ENCODE measurements at regions not wholly inside any gene's neighbourhood (a gene's known extent, or its start where the extent isn't known, plus 50 kb on each side); places are given as distances from the start of the nearest gene placed in this dataset.

GRCh38 chr5:171680485-171680884 lies 105.1 kb upstream of the SMIM23 start:
- H3K4me1 ChIP-seq (ENCODE audit: control insufficient read depth, insufficient read depth, low read length), result no peaks in the 10 kb centered on the region
- H3K4ac ChIP-seq (ENCODE audit: low read depth, low read length), result no peak overlapping the region
- no peak overlapping the region for H2BK15ac ChIP-seq (ENCODE audit: low read depth, low read length)
- BruUV-seq (replicated peaks), result no TSS peak
- H3K9me3 ChIP-seq (ENCODE audit: control insufficient read depth, insufficient read depth, low read length), result no peaks in the 10 kb centered on the region
- H4K8ac ChIP-seq (ENCODE audit: low read depth in 2 of 2, low read length in 2 of 2), result no peak overlapping the region
- no peaks in the 10 kb centered on the region for H3K36me3 ChIP-seq (ENCODE audit: control insufficient read depth, insufficient read depth, low read length)
- no peak overlapping the region for H2AK5ac ChIP-seq (ENCODE audit: low read depth, low read length)
- H3K27me3 ChIP-seq (ENCODE audit: control insufficient read depth, insufficient read depth, low read length), result peaks cover 37% of the 10 kb centered on the region
- H2AK9ac ChIP-seq (replicated peaks; ENCODE audit: low read depth, low read length, poor library complexity), result no peak overlapping the region
- no peaks in the 10 kb centered on the region for H4K20me1 ChIP-seq (ENCODE audit: insufficient read depth, low read length)
- no peak overlapping the region for H2BK20ac ChIP-seq (ENCODE audit: low read depth, low read length)
- no peak overlapping the region for H4K5ac ChIP-seq (ENCODE audit: low read depth, low read length)
- no peaks in the 10 kb centered on the region for H3K79me1 ChIP-seq (ENCODE audit: low read depth in 1 of 2, low read length in 2 of 2)
- POLR2A ChIA-PET (ENCODE audit: unreplicated experiment), result interaction anchor here (0.6 kb wide), 1 partner anchor 155 kb away, joined by 4 read pairs; no protein-coding TSS in a partner anchor
- no peaks in the 10 kb centered on the region for H3K9me1 ChIP-seq (ENCODE audit: insufficient read depth, low read length)
- H3K23ac ChIP-seq (ENCODE audit: low read depth, low read length), result no peak overlapping the region
- no peak for DNase-seq
- H4K91ac ChIP-seq (ENCODE audit: insufficient read depth, low read depth, low read length), result no peak overlapping the region
- WGBS, 2 experiments (ENCODE audit: extremely low coverage in 2 of 2, insufficient read length in 1 of 2), result no CpG with 5 or more reads among the region's 6 CpGs
- H2BK5ac ChIP-seq (ENCODE audit: low read depth, low read length, poor library complexity, severe bottlenecking), result no peak overlapping the region
- dilution Hi-C loops (cut with HindIII; ENCODE audit: low sequenced_read_pairs, unreplicated experiment) (no loop called here), intact Hi-C loops (cut with micrococcal nuclease) (no loop called here), in situ Hi-C loops (cut with MboI; ENCODE audit: low sequenced_read_pairs) (no loop called here)
- no peak for ATAC-seq (ENCODE audit: low read depth)
- H2AFZ ChIP-seq (replicated peaks; ENCODE audit: low read length, poor library complexity), result no peak overlapping the region
- no peak overlapping the region for H2BK120ac ChIP-seq (ENCODE audit: low read depth, low read length)
- H3K27ac ChIP-seq (ENCODE audit: insufficient read depth, low read length), result no peak overlapping the region
- H3K18ac ChIP-seq (ENCODE audit: low read depth, low read length), result no peak overlapping the region
- H3K56ac ChIP-seq (ENCODE audit: extremely low read depth, insufficient read depth, low read length), result no peak overlapping the region
- H3K14ac ChIP-seq (replicated peaks; ENCODE audit: low read depth, low read length), result no peak overlapping the region
- H3K9ac ChIP-seq (ENCODE audit: low read depth, low read length), result no peak overlapping the region
- no peak overlapping the region for H3K4me3 ChIP-seq (ENCODE audit: insufficient read depth, low read depth, low read length)
- CTCF ChIA-PET, result interaction anchor here (1.3 kb wide), 1 partner anchor 261 kb away, joined by 3 read pairs; the partner anchor contains the start of gene FGF18
- no peak for TF ChIP-seq MAZ (IDR thresholded peaks at IDR 0.05; ENCODE audit: borderline replicate concordance, low read depth, low read length)
- no peak overlapping the region for H3K4me2 ChIP-seq (ENCODE audit: low read depth, low read length)
